GM19463 (cell line): ENCODE measurements at regions not wholly inside any gene's neighbourhood (a gene's known extent, or its start where the extent isn't known, plus 50 kb on each side); places are given as distances from the start of the nearest gene placed in this dataset.
"Not testable (repeated sequence)": the region's sequence is repeated elsewhere in the genome, so short reads cannot be mapped to it uniquely, and the experiment has no call there.

Source experiments
- ATAC-seq: cut with Tn5 transposase; IDR thresholded peaks from one replicate; pipeline ENCODE4 v1.9.1; 2021; ENCODE audit warnings: mild to moderate bottlenecking, moderate library complexity; ENCODE audit not compliant: unreplicated experiment

DNA sequence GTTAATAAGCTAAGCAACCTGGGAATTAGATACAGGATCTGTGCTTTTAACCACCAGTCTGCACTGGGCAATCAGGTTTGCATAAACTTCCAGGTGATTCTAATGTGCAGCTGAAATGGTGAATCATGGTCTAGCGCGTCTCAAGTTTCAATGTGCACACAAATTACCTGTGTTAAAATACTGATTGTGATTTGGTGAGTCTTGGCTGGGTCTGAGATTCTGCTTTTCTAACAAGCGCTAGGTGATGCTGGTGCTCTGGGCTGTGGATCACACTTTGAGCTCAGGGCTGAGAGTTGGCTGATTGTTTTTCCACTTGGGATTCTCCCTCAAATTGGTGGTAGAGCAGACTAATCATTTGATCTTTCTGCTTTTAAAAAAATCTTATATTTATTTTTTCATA lies 124.8 kb downstream of the C12orf75 start:
- no peak for ATAC-seq

DNA sequence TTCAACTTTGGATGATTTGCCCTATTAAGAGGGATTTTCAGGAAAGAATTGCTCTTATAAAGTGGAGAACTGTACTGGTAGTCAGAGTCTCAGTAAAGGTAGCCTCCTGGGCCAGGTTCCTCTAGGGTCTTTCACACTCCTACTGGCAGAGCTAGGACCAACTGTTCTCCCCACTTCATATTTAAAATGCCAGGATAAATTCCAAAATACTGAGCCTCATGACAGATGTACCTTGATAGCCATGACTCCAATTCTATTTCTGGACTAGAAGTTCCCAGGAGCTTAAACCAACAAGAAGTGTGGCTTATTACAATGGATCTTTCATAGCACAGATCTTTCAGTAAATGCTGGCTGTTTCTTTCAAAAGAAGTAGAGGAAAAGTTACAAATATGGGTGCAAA lies 126.5 kb downstream of the C12orf75 start:
- no peak for ATAC-seq

DNA sequence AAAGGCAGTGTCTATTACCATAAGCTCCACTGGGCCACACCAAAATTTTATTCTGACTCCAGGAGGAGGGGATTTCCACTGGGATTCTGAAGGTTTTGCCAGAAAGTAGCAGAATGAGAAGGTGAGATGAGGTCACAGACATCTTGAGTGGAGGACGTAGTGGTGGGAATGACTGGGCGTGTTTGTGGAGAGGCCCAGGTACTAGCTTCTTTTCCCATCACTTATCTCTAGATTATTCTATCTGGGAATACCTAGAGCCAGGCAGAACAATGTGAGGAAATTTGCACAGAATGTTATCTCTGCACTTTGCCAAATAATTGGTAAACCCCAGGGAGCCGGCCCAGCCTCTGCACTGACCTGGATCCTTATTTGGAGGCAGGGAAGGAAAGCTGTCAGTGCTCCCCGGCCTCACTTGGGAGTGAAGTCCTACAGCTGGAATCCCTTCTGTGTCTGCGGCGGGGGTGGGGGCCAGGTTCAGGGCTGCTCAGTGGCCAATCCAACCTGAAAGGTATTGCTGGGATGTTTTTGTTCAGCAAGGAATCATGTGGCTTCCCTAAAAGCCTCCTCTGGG lies 129.4 kb downstream of the C12orf75 start:
- no peak for ATAC-seq

DNA sequence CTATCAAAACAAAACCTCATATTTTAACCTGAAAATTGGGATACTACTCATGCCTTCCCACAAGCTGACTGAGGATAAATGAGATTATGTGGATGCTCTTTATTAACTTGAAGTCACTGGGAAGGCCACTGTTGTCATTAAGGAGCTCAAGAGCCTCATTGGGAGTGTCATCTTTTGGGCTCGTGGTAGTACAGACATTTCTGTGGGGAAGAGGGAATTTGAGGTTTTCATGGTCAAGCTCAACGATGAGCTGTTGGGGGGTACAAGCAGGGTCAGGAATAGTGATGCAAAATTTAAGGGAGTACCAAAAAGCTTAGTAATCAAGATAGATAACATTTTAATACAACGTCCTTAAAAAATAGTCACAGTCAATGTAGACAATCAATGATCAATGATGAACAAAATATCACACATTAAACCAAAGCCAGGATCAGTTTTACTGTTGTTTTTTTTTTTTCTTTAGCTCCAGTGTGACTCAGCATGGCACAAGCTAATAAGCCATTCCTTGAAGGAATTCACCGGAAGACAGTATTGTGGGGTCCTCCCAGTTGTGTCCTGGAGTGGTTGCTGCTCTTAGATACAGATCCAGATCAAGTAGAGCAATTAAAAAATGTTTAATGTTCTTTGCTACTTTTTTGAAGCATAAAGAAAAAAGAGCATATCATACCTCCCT lies 130.9 kb downstream of the C12orf75 start:
- no peak for ATAC-seq

DNA sequence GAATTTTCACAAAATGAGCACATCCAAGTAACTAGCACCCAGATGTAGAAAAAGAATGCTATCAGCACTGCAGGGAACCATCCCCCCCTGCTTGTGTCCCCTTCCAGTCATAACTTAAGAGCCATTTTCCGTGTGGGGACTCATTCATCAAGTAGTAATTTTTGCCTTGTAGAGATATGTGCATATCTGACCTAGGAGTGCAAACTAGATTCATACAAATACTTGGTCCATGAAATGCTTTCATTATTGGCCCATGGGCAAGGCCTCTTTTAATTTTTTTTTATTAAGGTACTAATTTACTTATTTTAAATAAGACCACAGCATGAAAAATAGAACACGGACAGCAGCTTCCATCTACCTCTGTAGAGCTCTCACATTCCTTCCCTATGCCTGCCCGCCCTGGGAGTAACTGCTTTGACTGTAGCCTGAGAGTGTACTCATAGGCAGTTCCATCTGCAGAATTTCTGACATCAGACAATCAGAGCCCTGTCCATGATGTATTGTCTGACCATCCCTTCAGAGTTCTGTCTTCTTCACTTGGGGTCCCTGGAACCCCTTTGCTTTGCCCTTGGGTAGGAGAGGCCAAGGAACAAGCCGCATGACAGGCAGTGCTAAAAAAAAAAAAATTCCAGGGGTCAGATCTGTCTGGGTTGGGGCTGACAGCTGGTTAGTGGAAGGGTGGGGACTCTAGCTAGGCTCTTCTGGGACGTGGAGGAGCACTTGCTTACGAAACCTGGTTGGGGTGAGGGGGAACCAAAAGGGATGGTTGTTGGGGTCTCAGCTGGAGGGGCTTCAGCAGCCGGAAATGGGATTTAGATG lies 131.7 kb downstream of the C12orf75 start:
- ATAC-seq = no peak

DNA sequence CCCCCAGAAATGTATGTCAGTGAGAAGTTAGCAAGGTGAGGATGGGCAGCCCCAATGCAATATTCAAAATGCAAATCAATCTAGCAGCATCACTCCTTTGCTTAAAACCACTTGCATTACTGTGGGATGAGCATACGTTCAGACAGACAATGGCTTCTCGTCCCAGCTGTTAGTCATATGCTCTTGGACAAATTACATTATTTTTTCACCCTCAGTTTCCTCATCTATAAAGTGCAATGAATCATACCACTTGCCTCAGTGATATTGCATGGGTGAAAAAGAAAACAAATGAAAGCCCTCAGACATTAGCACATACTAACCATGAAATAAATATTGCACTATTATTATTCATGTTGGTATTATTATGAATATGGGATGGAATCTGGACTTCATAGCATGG lies 132.3 kb downstream of the C12orf75 start:
- no peak for ATAC-seq

DNA sequence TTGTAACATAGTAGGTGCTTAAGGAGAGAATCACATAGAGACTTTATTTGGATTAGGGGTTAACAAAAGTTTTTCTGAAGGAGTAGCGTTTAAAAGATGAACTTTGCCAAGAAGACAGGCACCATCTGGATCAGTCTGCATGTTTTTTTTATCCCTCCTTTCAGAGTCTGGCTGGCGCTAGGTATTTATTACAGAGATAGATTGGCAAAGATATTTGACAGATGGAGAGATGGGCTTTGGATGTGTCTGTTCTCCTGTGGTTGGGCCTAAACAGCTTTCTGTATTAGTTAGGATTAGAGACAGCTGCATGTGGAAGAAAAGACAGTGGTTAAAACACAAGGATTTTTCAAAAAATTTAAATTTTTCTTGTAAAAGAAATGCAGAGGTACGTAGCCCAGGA lies 133.9 kb downstream of the C12orf75 start:
- ATAC-seq = no peak

DNA sequence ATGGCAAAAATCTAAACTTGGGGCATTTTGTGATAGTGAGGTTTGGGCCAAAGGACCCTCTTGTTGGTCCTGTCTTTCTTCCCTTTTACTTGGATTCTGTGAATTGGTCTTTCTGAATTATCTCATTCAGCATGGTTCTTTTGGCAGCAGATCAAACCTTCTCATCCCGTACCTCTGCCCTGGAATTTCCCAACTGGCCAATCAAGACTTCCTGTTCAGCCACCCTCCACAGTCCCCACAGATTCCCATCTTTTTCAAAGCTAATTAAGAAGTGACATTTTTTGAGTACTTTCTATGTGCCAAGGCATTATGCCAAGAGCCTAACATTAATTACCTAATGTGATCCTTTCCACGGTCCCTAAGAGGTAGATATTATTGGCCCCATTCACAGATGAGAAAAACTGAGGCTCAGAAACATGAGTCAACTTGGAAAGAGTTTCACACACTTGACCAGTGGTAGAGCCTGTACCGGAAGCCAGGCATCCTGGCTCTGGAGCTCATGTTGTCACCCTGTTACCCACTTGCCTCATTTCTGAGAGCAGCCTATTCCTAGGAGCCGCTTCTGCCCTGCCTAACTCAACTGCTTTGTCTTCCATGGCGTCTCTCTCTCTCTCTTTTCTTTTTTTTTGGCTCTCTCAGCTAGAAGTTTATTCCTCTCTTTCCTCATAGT lies 135.9 kb downstream of the C12orf75 start:
- ATAC-seq = no peak

DNA sequence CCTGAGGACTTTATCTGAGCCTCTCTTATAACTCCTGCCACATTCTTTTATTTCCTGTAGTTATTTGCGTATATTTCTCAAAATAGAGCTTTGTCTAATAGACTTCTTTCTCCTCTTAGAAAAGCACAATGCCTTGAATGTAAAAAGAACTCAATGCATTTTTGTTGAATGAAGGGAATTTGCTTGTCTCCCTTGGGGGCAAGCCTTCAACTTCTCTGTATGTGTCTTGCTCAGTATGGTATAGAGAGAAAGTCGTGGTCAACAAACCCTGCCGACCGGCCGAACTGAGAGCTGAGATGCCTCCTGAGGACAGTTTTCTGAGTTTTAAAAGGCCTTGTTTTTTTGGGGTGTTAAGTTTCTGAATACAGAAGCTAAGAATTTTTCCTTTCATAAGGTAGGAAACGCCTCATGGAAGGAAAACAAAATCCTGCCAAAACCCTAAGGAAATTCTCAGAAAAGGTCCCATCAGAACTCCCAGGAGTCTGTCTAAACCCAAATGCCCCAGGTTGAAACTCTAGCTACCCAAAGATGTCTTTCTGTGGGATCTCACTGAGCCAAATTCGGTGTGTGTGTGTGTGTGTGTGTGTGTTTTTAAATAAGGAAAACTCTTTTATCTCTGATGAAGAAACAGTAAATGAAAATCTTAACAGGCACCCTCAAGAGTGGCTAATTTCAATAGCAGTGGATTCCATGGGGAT lies 136.6 kb downstream of the C12orf75 start:
- no peak for ATAC-seq

DNA sequence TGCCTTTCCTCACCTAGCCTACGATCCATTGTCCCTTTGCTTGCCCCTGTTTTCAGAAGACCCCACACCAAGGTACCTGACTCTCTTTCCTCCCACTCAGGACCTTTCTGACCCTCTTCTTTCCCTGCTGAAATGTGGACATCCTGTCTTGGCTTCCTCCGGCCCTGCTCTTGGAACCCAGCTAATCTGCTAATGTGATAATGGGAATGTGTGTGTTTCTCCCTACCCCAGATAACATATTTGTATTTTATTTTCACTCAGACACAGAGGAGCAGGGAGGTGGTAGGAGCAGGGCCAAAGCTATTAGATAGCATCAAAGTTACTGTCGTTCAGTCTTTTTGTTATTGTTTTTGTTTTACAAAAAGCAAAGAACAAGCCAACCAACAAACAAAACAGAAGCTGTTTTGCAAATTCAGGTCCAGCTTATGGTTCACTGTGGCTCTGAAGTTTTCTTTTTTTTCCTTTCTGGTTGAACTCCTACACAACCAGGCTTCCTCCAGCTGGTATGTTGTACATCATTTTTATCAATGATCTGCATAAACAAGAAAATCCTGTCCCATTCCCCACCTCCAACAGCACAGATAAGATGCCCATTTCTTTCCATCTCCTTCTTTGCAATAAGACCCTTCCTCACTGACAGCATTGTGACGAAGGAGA lies 137.3 kb downstream of the C12orf75 start:
- no peak for ATAC-seq

DNA sequence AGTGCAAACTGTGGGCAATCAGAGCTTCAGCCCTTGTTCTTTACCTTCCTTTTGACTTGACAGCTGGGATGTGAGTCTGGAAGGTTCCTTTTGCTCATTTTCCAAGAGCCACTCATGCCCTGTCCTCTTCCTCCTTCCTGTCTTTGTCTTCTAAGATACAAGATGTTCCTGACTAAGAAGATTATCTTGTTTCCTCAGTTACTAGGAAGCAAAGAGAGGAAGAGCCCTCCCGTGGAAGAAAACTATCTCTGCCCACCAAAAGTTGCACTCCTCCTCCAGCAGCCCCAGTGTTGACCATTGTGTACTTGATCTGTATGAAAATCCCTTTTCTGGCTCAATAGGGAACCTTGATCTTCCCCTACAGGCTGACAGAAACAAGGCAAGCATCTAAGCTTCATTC lies 138.0 kb downstream of the C12orf75 start:
- no peak for ATAC-seq

DNA sequence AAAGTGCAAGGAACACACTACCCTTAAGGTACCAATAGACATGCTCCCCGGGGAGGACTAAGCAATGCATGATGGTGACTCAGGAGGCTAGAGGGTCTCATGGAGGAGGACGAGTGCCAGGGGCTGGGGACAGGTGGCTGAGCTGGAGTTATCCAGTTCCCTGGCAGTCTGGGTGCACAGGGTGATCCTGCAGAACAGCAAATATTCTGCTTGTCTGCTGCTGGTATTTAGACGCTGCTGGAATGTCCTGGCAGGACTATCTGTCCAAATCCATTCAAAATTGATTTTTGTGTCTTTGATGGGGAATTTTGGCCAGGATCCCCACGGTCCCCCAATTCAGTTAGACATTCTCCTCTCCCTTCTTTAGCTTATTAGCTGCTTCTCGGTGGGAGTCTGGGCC lies 138.7 kb downstream of the C12orf75 start:
- ATAC-seq = no peak

DNA sequence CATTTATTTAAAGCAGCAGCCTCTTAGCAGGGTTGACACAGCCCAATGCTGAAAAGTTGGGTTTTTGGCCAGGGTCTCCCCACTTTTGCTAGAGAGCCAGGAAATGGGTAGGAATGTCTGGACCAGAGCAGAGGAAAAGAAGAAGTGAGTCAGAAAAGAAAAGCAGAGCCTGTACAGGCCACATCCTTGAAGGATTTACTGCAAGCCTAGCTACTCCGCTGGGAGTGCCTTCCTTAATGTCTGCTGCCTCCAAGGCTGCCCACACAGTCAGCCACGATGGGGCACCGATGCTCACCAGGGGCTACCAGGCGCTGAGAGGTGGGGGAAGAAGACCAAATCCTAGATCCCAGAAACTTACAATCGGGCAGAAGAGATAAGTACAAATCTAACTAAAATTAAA lies 139.2 kb downstream of the C12orf75 start:
- no peak for ATAC-seq

DNA sequence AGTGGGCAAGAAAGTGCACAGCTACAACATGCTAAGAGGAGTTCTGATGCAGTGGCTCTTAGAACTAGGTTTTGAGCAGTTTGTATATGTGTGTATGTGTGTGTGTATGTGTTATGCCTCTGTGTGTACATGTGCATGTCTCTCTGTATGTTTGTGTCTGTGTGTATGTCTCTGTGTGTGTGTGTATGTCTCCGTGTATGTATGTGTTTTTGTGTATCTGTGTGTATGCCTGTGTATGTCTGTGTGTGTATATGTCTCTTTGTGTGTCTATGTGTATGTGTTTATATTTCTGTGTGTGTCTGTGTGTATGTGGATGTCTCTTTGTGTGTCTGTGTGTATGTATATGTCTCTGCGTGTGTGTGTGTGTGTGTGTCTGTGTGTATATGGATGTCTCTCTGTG lies 139.6 kb downstream of the C12orf75 start:
- ATAC-seq = no peak

DNA sequence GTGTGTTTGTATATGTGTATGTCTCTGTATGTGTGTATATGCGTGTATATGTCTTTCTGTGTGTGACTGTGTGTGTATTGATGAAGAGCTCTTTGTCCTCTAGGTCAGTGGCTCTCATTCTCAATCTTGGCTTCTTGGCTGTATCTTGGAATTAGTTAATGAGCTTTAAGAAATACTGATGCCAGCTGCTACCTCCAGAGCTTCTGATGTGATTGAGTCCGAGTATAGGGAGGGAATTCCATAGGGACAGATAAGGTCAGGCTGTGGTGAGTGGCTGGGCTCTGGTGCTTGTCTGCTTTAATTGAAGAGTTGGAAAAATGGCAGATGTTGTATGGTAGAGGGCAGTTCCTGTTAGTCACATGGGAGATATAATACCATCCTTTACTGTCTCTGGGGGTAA lies 140.1 kb downstream of the C12orf75 start:
- ATAC-seq = no peak

DNA sequence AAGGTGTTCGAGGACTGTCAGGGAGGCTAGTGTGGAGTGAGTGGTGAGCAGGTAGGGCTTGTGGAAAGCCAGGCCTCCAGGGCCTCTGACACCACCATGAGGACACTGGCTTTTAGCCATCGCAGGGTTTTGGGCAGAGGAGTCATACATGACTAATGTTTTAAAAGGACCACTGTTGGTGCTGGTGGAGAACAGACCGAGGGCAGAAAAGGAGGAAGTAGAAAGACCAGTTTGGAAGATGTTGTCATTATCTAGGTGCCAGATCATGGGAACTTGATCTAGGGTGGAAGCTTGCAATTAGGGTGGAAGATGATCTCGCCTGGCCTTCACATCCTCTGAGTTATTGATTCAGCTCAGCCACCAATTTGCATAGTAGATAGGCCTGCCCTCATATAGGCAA lies 144.2 kb downstream of the C12orf75 start:
- no peak for ATAC-seq

DNA sequence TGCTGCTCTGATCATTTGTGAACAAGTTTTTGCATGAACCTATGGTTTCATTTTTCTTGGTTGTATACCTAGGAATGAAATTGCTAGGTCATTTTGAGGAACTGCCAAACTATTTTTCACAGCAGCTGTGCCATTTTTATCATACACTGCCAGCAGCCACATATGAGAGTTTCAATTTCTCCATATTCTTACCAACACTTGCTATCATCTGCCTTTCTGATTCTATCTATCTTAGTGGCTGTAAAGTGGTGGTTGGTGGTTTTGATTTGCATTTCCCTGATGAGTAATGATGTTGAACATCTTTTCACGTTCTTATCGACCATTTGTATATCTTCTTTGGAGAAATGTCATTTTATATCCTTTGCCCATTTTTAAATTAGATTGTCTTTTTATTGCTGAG lies 146.1 kb downstream of the C12orf75 start:
- peak; percentile 51 for ATAC-seq

DNA sequence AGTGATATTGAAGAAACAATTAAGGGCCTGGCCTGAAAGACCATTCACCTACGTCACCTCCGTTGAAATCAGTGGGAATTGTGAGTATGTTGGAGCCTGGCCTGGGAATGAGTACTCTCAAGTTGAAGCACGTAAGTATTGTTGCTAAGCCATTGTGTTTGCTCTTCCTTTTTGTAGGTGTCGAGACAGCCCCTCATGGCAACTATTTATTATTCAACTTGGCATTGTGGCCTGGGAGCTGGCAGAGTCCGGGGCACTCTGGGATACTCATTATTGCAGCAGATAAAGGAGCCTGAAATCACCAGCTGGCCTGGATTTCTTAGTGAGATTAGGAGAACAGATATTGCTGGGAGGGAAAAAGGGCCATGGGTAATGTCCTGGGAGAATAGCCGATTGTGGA lies 147.4 kb downstream of the C12orf75 start:
- no peak for ATAC-seq

DNA sequence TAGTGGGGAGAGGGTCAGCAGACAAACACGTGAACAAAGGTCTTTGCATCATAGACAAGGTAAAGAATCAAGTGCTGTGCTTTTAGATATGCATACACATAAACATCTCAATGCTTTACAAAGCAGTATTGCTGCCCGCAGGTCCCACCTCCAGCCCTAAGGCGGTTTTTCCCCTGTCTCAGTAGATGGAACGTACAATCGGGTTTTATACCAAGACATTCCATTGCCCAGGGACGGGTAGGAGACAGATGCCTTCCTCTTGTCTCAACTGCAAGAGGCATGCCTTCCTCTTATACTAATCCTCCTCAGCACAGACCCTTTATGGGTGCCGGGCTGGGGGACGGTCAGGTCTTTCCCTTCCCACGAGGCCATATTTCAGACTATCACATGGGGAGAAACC lies 148.3 kb downstream of the C12orf75 start:
- not testable (repeated sequence) for ATAC-seq

DNA sequence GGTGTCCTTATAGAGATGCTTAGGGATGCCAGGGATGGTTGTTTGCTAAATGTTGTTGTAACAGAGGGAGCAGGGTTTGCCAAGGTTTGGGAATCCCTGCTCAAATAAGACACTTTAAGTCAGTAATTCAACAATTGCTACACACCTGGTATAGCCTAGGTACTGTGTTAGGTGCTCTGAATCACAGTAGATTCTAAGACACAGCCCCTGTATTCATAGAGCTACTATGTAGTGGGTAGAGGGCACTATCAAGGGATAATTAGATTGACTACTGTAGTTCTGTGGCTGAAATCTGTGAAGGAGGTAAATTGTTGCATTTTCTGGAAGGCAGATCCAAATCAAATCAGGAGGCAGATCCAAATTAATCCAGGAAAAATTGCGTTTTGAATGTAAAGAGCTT lies 149.2 kb downstream of the C12orf75 start:
- no peak for ATAC-seq

DNA sequence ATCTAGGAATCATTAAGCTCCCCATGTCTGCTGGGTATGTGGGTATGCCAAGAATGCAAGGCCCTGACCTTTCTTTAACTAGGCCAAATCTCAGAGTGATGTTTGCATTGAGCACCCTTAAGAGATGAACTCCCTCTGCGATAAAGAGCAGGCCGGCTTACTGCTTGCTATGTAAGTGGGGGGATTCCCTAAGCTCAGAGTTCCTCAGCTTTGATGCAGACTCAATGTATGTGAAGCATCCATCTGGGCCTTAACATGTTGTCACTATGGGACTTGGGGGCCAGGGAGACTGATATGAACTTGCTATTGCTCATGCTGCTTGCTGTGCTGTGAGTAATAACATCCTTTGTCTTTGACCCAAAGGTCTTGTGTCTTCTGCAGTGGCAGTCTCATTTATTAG lies 149.7 kb downstream of the C12orf75 start:
- ATAC-seq = no peak
